Fibroblast of lung (primary cell): ENCODE measurements at regions not wholly inside any gene's neighbourhood (a gene's known extent, or its start where the extent isn't known, plus 50 kb on each side); places are given as distances from the start of the nearest gene placed in this dataset.

ENCODE experiments used
- CTCF ChIP-seq, 2 donors: IDR thresholded peaks in 1 of 2; conservative IDR thresholded peaks in 1 of 2; 1 replicate in 1 of 2; 2 replicates in 1 of 2; pipeline ENCODE4 v1.5.1; 2011 to 2012; ENCODE audit warnings: low read length in 2 of 2, control low read depth in 1 of 2, inconsistent platforms in 1 of 2, low read depth in 1 of 2, mild to moderate bottlenecking in 1 of 2
- EZH2 ChIP-seq: IDR thresholded peaks from 2 replicates; pipeline ENCODE4 v1.5.1; 2012; ENCODE audit warnings: low read length, control low read depth, mild to moderate bottlenecking; ENCODE audit errors: missing control alignments

GRCh38 chr19:28454083-28454482 lies 758.9 kb downstream of the UQCRFS1 start:
- no peak for TF ChIP-seq EZH2
- no peak for TF ChIP-seq CTCF (conservative IDR thresholded peaks at IDR 0.05 in 1 of 2, IDR thresholded peaks at IDR 0.05 in 1 of 2; ENCODE audit: low read depth in 1 of 2, low read length in 2 of 2)
